ENCODE measurements at regions not wholly inside any gene's neighbourhood (a gene's known extent, or its start where the extent isn't known, plus 50 kb on each side); places are given as distances from the start of the nearest gene placed in this dataset.

DNA sequence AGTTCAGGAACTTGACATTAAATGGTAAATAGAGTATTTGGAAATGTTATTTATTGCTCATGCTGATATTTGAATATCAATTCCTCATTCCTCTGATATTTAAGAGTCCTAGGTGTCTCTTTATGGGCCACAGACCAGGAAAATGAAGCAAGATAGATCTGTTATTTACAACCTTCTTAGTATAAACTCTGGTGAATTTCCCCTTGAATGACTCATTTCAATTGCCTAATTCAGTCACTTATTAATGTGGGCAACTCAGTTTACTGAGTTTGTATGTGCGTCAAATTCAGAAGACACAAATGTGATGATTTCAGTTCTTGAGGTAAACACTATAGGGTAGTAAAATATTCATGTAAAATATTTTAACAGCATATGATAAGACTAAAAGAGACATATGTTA is 1404.4 kb upstream of the PRMT6 start:
- no peak overlapping the region for H3K4me3 ChIP-seq
- 91 to 94% methylated on average over 1 of the region's 1 CpG for WGBS, 2 donors
- TF ChIP-seq EP300 (IDR thresholded peaks at IDR 0.05) = no peak
- TF ChIP-seq POLR2A (IDR thresholded peaks at IDR 0.05) = no peak
- TF ChIP-seq POLR2AphosphoS5 (IDR thresholded peaks at IDR 0.05) = no peak
- TF ChIP-seq, protein P1, sequence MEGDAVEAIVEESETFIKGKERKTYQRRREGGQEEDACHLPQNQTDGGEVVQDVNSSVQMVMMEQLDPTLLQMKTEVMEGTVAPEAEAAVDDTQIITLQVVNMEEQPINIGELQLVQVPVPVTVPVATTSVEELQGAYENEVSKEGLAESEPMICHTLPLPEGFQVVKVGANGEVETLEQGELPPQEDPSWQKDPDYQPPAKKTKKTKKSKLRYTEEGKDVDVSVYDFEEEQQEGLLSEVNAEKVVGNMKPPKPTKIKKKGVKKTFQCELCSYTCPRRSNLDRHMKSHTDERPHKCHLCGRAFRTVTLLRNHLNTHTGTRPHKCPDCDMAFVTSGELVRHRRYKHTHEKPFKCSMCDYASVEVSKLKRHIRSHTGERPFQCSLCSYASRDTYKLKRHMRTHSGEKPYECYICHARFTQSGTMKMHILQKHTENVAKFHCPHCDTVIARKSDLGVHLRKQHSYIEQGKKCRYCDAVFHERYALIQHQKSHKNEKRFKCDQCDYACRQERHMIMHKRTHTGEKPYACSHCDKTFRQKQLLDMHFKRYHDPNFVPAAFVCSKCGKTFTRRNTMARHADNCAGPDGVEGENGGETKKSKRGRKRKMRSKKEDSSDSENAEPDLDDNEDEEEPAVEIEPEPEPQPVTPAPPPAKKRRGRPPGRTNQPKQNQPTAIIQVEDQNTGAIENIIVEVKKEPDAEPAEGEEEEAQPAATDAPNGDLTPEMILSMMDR (IDR thresholded peaks at IDR 0.05) = no peak
- no peaks in the 10 kb centered on the region for H3K4me1 ChIP-seq
- DNase-seq = no peak
- no peaks in the 10 kb centered on the region for H3K27me3 ChIP-seq
- no peaks in the 10 kb centered on the region for H3K9me3 ChIP-seq
- ATAC-seq (ENCODE audit: low FRiP score in 2 of 2) = no peak
- no peak overlapping the region for H3K27ac ChIP-seq
- no peaks in the 10 kb centered on the region for H3K36me3 ChIP-seq

DNA sequence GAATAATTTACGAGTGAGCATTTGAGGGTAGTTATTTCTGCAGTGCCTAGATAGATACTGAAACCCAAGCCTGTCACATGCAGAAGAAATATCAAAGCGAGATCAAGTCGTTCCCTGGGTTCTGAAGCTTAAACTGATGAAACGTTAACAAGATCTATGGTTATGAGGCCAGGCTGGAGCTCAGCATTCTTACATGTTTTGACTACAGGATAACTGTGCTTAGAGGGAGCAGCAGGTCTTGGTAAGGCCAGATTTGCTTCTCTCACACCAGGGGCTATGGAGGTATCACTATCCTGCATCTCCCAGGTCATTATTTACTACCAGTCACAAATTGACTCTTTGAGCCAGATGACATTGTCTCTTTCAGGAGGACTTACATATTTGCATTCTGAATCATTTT is 1401.4 kb upstream of the PRMT6 start:
- no peaks in the 10 kb centered on the region for H3K9me3 ChIP-seq
- 57 to 71% methylated on average over 3 to 4 of the region's 4 CpGs for WGBS, 2 donors
- H3K4me3 ChIP-seq = no peak overlapping the region
- H3K27me3 ChIP-seq = no peaks in the 10 kb centered on the region
- ATAC-seq (ENCODE audit: low FRiP score in 2 of 2) = no peak
- no peak for TF ChIP-seq POLR2AphosphoS5 (IDR thresholded peaks at IDR 0.05)
- TF ChIP-seq EP300 (IDR thresholded peaks at IDR 0.05) = no peak
- TF ChIP-seq, protein P1 (IDR thresholded peaks at IDR 0.05) = no peak
- TF ChIP-seq POLR2A (IDR thresholded peaks at IDR 0.05) = no peak
- DNase-seq = no peak
- no peaks in the 10 kb centered on the region for H3K36me3 ChIP-seq
- no peak overlapping the region for H3K27ac ChIP-seq
- no peaks in the 10 kb centered on the region for H3K4me1 ChIP-seq

DNA sequence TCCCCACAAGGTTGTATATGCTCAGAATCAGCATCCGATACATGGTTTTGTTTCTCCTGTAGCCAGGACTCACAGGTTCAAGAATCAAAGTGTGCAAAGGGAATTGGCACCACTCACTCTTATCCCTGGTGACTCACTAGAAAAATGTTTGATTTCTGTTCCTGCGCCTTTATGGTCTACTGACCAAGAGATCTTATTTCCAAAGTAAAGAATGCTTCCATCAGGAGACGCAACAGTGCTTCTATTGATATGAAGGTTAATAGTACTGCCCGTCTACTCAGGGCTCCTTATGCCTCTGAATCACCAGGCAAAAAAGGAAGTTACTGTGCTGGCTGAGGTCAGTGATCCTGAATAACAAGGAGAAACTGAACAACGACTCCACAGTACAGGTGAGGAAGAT is 1392.0 kb upstream of the PRMT6 start:
- DNase-seq = no peak
- no peak for ATAC-seq (ENCODE audit: low FRiP score in 2 of 2)
- TF ChIP-seq EP300 (IDR thresholded peaks at IDR 0.05) = no peak
- no peak for TF ChIP-seq POLR2AphosphoS5 (IDR thresholded peaks at IDR 0.05)
- no peak for TF ChIP-seq POLR2A (IDR thresholded peaks at IDR 0.05)
- TF ChIP-seq, protein P1 (IDR thresholded peaks at IDR 0.05) = no peak
- Histone ChIP-seq H3K4me3 (no peak overlapping the region), H3K27me3 (no peaks in the 10 kb centered on the region), H3K9me3 (no peaks in the 10 kb centered on the region), H3K27ac (no peak overlapping the region), H3K36me3 (no peaks in the 10 kb centered on the region), H3K4me1 (no peaks in the 10 kb centered on the region)
- 72 to 76% methylated on average over 5 of the region's 5 CpGs for WGBS, 2 donors

DNA sequence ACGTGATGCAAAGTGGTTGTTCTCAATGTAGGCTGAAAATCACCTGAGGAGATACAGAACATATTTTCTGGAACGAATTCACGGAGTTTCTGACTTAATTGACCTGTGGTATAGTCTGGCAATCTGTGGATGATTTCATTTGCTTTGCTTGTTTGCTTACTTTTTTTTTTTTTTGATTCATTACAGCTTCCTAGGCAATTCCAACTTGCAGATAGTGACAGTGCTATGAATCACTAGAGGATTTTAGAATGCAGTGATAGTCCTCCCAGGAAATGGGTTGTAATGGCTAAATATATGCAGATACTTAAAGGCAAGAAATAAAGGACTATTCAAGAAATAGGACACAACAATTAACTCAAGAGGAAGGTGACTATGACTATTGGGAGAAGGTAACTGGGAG is 1378.1 kb upstream of the PRMT6 start:
- H3K27me3 ChIP-seq = no peaks in the 10 kb centered on the region
- H3K4me3 ChIP-seq = no peak overlapping the region
- no peak overlapping the region for H3K27ac ChIP-seq
- H3K36me3 ChIP-seq = no peaks in the 10 kb centered on the region
- TF ChIP-seq, protein P1 (IDR thresholded peaks at IDR 0.05) = no peak
- TF ChIP-seq POLR2AphosphoS5 (IDR thresholded peaks at IDR 0.05) (no peak), POLR2A (IDR thresholded peaks at IDR 0.05) (no peak), EP300 (IDR thresholded peaks at IDR 0.05) (no peak)
- whole genome bisulfite sequencing, 2 donors = 74 to 79% methylated on average over 3 of the region's 3 CpGs
- ATAC-seq (ENCODE audit: low FRiP score in 2 of 2) (no peak), DNase-seq (no peak)
- H3K9me3 ChIP-seq = no peaks in the 10 kb centered on the region
- H3K4me1 ChIP-seq = no peaks in the 10 kb centered on the region

DNA sequence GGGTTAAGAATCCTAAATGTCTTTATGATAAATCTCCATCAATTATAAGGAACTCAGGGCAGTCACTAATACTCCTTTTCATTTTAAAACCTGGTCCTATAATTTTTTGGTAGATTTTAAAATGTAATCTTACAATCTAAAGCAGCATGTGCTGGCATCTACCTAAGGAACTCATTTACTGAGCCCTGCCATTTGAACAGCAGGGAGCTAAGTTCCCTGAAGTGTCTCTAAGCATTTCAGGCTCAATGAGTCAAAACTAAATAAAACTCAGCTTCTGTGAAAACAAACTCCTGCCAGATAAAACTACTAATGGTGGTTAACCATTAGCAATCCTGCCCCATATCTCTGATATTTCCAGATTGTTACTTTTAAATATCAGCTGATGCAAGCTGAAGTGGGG is 1371.8 kb upstream of the PRMT6 start:
- no peak for DNase-seq

More for the DNA sequence above, 1371.8 kb upstream of the PRMT6 start:
- Histone ChIP-seq H3K9me3 (no peaks in the 10 kb centered on the region), H3K4me1 (no peaks in the 10 kb centered on the region), H3K27ac (no peak overlapping the region), H3K36me3 (no peaks in the 10 kb centered on the region), H3K4me3 (no peak overlapping the region), H3K27me3 (no peaks in the 10 kb centered on the region)
- no peak for TF ChIP-seq POLR2A (IDR thresholded peaks at IDR 0.05)
- no peak for TF ChIP-seq EP300 (IDR thresholded peaks at IDR 0.05)
- TF ChIP-seq, protein P1 (IDR thresholded peaks at IDR 0.05) = no peak
- no peak for TF ChIP-seq POLR2AphosphoS5 (IDR thresholded peaks at IDR 0.05)
- ATAC-seq (ENCODE audit: low FRiP score in 2 of 2) = no peak
